Germinal center (tissue), 1 donor: ENCODE measurements at regions not wholly inside any gene's neighbourhood (a gene's known extent, or its start where the extent isn't known, plus 50 kb on each side); places are given as distances from the start of the nearest gene placed in this dataset.
"Not testable (repeated sequence)": the region's sequence is repeated elsewhere in the genome, so short reads cannot be mapped to it uniquely, and the experiment has no call there.

Source experiments
- DNase-seq: peaks from one replicate; pipeline ENCODE4 v3.0.0; 2012; ENCODE audit warnings: mixed read lengths, low spot score

DNA sequence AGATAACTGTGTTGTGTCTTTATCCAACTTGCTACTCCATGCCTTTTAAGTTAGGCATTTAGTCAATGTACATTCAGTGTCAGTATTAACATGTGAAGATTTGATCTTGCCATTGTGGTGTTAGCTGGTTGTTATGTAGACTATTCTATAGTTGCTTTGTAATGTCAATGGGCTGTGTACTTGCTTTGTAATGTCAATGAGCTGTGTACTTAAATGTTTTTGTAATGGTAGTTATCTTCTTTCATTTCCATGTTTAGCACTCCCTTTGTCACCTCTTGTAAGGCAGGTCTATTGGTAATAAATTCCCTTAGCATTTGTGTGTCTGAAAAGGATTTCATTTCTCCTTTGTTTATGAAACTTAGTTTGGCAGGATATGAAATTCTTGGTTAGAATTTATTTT, 53.4 kb downstream of the MC4R start:
- no peak for DNase-seq

DNA sequence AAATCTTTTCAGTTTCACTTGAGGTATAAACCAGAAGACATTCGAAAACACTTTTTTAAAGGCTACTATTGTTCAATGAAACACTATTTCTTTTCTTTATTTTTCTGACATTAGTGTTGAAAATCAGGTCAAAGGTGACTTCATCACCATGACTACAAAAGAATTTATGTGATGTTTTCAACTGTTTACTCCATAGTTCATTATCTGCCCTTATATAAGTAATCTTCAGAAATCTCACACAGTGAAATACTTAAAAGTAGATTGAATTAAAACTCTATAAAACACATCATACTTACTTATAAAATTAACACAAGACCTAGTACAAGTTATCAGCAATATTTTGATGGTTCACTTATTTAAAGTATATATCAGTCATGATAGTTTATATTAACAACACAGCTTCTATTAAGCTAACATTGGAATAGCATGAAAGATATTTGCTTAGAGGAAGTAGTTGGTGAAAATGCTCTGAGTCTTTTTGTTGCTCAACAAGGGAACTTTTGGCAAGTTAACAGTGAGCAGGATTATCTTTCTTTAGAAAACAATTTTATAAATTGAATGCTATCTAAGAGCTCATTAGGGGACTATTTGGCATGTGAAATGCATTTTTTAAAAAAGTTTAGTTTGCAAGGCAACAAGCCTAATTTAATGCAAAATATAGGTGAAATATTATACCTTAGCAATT, 60.8 kb downstream of the MC4R start:
- no peak for DNase-seq

DNA sequence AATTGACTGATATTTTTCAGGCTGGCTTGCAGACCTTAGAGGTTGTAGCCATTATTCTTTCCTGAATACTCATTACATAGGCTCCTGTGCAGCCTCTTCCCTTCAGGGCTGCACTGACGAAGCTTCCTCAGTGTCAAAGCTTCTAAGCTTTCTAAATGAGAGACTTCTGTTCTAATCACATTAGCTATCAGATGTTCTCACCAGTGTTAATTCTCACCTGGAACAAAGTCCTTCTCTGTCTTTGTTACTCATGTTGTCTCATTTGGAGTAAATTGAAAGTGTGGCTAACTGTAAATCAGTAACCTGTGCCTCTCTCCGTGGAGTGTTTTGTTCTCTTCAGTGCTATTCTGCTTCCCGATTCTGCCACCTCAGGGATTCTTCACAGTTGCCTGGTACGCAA, 76.9 kb downstream of the MC4R start:
- DNase-seq: no peak

DNA sequence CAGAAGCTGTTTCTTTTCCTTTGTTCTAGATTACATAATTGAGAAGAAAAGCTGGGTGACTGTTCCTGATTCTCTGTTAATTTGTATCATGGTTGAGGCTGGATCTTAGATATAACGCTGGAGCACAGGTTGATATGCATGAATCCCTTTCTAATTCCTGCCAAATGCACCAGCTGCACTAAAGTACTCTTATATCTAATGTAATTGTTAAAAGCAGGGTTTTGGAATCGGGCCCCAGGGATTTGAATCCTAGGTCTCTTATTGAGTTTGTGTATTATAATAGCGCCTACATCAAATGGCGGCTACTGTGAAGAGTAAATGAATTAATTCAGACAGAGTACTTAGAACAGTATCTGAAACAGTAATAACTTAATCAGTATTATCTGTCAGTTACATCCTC, 80.4 kb downstream of the MC4R start:
- DNase-seq: no peak

DNA sequence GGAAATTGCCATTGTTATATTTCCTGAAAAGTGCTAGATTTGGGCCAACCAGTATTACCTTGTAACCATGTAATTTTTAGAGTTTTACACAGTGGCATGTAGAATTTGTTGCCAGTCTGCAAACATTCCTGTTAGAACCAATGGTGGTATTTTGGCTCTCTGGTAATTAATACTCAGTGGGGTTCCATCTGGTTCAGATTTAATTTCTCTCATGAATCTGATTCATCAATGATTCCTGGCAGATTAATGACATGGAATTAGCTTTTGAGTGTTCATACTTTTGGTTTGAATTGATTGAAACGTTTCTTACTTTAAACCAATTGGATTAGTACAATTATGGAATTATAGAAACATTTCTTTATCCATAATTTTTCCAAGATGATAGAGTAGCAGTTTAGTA, 93.2 kb downstream of the MC4R start:
- DNase-seq: no peak

DNA sequence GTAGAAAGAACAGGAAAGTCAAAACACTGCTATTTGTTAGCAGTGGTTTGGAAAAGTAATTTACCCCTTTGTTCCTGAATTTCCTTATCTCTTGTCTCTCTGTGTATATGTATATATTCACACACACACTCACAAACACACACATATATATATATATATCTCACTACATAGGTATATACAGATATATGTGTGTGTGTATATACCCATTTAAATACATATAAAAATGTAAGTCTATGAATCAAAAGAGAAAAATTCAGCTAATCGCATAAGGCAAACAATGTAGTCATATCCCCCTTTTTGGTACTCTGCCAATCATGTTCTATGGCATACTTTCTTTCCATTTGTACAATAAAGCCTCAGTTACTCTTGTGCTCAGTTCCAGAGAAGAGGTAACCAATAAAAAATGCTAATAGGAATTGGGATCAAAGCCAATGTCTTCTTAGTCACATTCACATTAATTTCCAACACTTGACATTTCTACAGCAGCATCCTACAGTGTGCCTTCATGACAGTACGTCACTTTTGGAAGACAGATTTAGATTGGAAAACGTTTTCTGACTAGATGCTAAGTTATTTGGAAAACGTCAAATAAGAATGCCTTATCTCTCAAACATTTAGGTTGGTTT, 94.6 kb downstream of the MC4R start:
- no peak for DNase-seq

DNA sequence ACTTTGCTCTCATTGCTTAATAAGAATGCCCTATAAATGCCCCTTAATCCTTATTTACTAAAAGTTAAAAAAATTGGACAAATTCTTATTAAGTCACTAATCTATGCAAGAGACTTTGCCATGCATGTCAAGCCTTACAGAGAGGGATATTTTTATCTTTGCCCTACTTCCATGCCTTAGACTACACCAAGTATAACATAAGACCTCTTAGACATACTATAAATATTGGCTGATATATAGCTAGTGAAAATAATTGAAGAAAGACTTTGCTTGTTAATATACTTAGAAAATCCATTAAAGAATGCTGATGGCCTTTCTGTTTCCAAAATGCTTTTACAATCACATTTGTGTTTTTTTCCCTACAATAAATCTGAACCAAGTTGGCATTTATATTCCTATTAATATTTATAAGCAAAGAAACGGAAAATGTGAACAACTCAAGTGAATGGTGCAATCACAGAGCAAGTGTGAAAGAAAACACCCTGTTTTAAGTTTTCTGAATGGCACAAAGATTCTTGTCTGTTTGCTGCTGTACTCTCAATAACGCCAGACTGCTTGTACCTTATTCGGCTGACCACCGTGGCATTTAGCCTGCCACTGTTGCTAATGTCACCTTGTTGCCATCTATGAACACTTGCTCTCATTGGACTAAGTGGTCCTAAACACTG, 105.0 kb downstream of the MC4R start:
- no peak for DNase-seq

DNA sequence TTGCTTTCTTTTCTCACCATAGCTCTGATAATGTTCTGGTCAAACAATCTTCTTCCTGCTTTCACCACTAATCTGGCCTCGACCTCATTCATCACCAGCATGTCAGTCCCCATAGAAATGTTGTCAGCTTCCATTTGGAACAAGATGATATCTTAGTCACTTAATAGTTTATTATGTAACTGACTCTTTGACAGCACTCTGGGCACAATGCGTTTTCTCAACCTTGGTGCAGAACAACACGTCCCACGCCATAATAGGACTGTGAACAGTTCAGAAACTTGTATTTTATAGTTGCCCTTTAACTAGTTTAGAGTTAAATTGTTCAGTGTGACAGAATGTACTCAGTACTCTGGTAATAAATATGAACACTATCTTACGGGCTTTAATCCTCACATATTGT, 106.0 kb downstream of the MC4R start:
- DNase-seq: no peak

DNA sequence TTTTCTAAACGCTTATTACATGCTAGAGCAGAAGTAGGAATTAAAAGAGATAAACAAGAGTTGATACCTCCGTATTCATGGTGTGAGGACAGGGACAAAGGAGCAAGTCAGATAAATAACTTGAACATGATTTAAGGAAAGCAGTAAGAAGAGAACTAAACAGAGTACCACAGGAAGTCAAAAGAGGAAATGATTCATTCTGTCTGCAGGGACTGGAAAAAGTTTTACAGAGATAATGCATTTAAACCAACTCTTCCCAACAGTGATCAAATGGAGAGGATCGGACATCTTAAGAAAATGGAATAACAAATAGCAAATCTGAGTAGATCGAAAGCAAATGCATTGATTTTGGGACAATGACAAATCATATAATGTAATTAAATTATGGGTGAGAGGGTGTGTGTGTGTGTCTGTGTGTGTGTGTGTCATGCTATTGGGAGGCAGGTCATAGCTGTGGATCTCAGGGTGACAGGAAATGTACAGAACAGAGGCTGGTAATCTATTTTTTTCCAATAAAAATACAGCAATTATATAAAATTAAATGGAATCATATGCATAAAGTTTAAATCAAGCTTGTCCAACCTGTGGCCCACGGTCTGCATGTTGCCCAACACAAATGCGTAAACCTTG, 113.4 kb downstream of the MC4R start:
- DNase-seq: no peak

DNA sequence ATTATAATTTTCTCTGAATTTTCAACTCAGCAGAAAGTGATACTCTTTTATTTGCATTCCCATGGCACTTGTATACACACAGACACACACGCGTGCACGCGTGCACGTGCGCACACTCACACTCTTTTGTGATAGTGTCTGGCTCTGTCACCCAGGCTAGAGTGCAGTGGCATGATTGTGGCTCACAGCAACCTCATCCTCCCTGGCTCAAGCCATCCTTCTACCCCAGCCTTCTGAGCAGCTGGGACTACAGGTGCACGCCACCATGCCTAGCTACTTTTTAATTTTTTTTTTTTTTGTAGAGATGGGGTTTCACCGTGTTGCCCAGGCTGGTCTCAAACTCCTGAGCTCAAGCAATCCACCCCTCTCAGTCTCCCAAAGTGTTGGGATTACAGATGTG, 123.2 kb downstream of the MC4R start:
- no peak for DNase-seq

DNA sequence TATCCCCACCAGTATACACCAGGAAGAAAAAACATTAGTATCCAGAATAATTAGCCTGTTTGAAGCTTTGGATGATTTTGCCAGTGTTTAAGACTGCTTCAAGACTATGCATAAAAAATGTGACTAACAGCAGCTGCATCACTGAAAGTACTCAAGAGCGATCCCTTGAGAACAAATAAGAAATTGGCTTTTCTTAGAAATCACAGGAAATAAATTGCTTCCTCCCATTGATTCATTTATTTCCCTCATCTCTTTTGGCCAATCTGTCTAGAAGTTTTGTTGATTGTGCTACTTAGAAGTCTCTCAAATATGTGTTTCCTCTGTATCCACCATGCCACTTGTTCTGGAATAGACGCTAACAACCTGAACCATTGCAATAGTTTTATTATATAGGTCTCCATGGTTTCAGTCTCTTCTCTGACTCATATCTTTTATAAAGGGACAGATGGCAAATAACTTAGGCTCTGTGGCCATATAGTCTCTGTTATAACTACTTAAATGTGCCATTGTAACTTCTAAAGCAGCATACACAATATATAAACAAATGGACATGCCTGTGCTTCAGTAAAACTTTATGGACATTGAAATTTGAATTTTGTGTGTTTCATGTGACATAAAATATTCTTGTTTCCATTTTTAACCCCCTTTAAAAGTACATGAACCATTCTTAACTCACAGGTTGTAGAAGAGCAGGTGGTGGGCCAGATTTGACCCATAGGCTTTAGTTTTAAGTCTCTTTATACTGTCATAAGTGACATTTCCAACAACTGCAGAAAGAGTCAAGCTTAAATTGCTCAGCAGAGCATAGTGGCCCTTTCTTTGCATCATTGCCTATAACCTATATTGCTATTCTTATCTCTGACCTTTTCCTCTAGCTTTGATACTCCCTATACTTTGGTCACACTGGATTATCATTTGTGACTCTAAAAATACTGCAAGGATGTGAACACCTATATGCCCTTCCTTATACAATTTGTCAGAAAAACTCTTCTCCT, 123.9 kb downstream of the MC4R start:
- DNase-seq: no peak

DNA sequence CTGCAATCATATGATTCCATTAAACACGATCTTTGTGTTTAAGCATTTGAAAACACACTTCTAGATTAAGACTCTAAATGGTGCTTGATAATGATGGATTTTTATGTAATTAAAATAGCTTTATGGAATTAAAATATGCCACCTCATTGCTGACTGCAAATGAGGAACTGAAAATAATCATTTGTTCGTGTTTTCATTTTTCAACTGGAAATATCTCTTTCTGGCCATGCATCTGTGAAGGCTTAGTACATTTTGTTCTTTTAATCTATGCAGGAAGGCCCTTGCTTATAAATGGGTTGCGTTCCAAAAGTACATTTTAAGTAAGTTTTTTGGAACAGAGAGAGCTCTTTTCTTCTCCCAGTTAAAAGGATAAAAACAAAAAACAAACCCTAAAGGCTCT, 125.5 kb downstream of the MC4R start:
- DNase-seq: no peak

DNA sequence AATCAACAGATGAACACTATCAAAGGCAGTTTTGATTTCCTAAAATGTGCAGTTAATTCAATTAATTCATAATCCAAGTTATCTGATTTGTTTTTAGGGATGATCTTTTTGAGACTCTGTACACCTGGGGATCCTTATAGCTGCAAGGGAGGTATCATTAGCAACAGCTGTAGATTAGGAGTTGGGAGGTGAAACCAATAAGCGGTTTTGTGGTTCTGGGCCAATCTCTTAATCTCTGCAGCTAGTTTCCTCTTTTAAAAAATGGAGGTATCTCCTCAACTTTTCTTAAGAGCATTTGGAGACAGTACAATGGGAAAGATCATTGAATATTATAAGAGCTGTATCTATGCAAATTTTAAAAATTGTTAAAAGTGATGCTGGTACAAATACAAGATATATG, 126.0 kb downstream of the MC4R start:
- DNase-seq: no peak

DNA sequence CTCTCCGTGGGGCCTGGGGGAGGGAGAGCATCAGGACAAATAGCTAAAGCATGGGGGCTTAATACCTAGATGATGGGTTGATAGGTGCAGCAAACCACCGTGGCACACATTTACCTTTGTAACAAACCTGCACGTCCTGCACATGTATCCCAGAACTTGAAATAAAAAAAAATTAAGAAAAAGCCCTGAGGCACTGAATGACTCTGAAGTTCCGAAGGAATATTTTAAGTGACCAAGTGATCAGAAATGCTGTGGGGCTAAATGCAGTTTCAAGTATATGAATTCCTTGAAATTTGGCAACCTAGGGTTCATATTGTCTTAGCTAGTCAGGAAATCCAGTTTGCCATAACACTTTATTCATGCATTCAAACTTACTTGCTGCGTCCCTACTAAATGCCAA, 127.5 kb downstream of the MC4R start:
- DNase-seq: no peak

DNA sequence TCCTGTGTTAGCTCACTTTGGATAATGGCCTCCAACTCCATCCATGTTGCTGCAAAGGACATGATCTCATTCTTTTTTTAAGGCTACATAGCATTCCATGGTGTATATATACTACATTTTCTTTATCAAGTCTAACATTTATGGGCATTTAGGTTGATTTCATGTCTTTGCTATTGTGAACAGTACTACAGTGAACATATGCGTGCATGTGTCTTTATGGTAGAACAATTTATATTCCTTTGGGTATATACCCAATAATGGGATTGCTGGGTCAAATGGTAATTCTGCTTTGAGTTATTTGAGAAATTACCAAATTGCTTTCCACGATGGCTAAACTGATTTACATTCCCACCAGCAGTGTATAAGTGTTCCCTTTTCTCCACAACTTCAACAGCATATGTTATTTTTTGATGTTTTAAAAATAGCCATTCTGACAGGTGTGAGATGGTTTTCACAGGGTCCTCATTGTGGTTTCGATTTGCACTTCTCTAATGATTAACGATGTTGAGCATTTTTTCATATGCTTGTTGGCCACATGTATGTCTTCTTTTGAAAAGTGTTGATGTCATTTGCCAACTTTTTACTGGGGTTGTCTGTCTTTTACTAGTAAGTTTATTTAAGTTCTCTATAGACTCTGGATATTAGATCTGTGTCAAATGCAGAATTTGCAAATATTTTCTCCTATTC, 133.4 kb downstream of the MC4R start:
- not testable (repeated sequence) for DNase-seq

DNA sequence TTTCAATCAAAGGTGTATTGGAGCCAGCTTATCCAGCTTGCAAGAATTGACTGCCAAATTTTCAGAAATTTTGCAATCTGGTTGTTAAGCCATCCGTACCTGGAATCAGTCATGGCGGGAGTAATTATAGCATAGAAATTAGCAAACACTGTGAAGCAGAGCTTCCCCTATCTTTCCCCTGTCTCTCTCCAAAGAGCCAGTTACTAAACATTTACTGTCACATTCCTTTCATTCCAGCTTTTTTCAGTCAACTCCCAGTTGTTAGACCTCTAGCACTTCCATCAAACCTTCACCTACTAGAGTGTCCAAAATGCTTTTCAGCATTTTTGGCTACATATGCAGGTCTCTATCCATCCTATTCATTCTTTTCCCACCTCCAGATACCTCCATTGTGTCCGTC, 137.4 kb downstream of the MC4R start:
- no peak for DNase-seq

DNA sequence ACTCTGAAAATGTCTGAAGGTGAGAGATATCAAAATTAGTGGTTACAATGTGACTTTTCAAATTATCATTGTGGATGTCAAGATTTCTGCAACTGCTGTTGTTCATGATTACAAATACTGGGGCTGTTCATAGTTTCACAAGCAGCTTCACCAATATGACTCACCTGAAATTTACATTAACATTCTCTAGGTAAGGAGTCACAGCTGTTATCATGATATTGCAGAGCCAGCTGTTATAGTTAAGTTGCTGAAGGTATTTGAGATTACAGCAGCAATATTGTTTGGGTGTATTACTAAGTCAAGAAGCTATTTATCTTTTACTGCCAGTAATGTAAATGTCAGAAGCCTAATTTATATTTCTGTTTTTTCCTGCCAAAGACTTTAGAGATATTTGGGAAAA, 140.0 kb downstream of the MC4R start:
- no peak for DNase-seq

DNA sequence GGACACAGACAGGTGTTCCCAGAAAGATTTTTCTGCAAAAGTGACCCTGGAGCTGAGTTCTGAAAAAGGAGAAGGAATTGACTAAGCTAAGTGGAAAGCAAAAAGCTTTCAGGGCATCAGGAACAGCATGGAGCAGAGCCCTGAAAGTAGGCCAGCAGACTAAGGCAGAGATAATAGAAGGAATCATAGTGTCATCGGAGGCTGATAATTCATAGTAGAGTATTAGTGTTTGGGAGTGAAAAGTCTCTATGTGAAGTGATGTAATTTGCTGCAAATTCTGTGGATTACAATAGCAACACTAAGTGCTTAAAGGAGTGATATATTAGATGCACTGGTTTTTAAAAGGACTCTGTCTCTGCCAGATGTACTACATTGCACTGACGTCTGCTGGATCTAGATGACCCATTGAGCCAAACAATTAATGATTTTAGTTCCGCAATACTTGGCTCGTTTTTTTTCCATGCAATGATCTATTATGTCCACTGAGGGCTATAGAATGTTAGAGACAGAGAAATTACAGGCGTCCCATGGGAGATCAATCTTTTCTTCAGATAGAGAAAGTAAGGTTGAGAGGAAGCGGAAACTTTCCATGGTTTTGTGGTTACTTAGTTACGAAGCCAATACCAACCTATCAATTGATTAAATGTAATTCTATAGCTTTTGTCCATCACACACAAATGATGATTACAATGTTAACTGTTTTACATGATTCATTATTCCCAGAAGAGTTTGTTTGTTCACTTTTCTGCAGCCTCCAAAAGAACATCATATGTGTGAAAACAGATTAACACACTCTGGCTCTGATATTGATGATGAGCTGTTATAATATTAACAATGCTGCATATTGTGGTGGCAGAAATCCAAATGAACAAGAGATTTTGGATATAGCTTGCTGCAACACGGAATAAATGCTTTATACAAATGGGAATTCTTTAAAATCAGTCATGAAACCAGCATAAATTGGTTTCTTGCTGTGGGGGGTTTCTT, 143.7 kb downstream of the MC4R start:
- DNase-seq: no peak

DNA sequence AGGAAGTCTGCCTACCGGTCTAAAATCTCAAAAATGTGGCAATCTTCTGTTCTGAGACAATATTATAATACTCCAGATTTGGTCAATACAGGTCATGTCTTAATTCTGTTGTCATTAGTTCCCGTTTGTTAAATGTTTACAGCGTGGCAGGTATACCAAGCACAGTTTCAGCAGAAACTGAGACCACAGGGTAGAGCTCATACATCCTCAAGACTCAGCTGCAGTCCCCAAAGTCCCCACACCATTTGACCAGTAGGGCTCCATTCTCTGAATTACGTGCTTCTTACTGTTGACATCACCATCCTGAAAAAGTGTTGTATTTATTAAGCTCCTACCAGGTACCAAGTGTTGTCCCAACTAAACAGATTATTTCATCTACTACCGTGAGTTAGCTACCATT, 157.1 kb downstream of the MC4R start:
- no peak for DNase-seq

DNA sequence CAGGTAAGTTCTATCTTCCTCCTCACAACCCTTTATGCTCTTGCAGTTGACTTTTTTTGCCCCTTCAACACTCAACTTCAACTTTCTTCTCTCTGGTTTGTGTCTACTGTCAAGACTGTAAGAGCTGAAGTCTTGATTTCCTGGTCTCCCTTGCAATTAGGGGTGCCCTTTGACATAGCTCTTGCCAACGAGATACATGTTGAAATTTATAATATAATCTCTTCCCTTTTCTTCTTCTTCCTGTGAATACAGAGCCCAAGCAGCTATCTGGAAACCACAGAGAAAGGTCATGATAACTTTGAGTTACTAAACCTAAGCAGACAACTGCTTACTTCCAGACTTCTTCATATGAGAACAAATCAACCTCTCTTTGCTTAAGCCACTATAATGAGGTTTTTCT, 163.5 kb downstream of the MC4R start:
- DNase-seq: no peak
